ENCODE measurements at regions not wholly inside any gene's neighbourhood (a gene's known extent, or its start where the extent isn't known, plus 50 kb on each side); places are given as distances from the start of the nearest gene placed in this dataset.

GRCh38 chr1:82927753-82928152, 1071.2 kb downstream of the TTLL7 start:
- ChIA-PET POLR2A (ENCODE audit: unreplicated experiment) (no interaction called here), CTCF (no interaction called here)
- H3K4me3 ChIP-seq (ENCODE audit: insufficient read depth, low read depth, low read length), result no peak overlapping the region
- H2BK20ac ChIP-seq (ENCODE audit: low read depth, low read length), result no peak overlapping the region
- no peak overlapping the region for H2BK120ac ChIP-seq (ENCODE audit: low read depth, low read length)
- DNase-seq, result no peak
- H2AK5ac ChIP-seq (ENCODE audit: low read depth, low read length), result no peak overlapping the region
- no peak overlapping the region for H4K8ac ChIP-seq (ENCODE audit: low read depth in 2 of 2, low read length in 2 of 2)
- H4K20me1 ChIP-seq (ENCODE audit: insufficient read depth, low read length), result no peaks in the 10 kb centered on the region
- H2AFZ ChIP-seq (replicated peaks; ENCODE audit: low read length, poor library complexity), result no peak overlapping the region
- no peaks in the 10 kb centered on the region for H3K9me1 ChIP-seq (ENCODE audit: insufficient read depth, low read length)
- no peak for ATAC-seq (ENCODE audit: low read depth)
- no peak for TF ChIP-seq RAD21 (IDR thresholded peaks at IDR 0.05; ENCODE audit: low read length)
- no peak for TF ChIP-seq MXI1 (IDR thresholded peaks at IDR 0.05; ENCODE audit: borderline replicate concordance, low read depth, low read length)
- no peak for TF ChIP-seq FOS (IDR thresholded peaks at IDR 0.05; ENCODE audit: low read depth, low read length)
- TF ChIP-seq MAFK (IDR thresholded peaks at IDR 0.05; ENCODE audit: low read depth, low read length), result no peak
- TF ChIP-seq POLR2A (IDR thresholded peaks at IDR 0.05; ENCODE audit: low read depth, low read length), result no peak
- TF ChIP-seq RFX5 (IDR thresholded peaks at IDR 0.05; ENCODE audit: low read depth, low read length), result no peak
- TF ChIP-seq SMC3 (IDR thresholded peaks at IDR 0.05; ENCODE audit: low read depth, low read length), result no peak
- TF ChIP-seq ELK1 (IDR thresholded peaks at IDR 0.05; ENCODE audit: borderline replicate concordance, low read depth, low read length), result no peak
- no peak for TF ChIP-seq NFE2L2 (IDR thresholded peaks at IDR 0.05; ENCODE audit: low read depth, low read length)
- no peak overlapping the region for H2BK15ac ChIP-seq (ENCODE audit: low read depth, low read length)
- H3K23ac ChIP-seq (ENCODE audit: low read depth, low read length), result no peak overlapping the region
- H4K91ac ChIP-seq (ENCODE audit: insufficient read depth, low read depth, low read length), result no peak overlapping the region
- no peak overlapping the region for H3K4me2 ChIP-seq (ENCODE audit: low read depth, low read length)
- dilution Hi-C loops (cut with HindIII; ENCODE audit: low sequenced_read_pairs, unreplicated experiment) (no loop called here), intact Hi-C loops (cut with micrococcal nuclease) (no loop called here), in situ Hi-C loops (cut with MboI; ENCODE audit: low sequenced_read_pairs) (no loop called here)
- H3K4ac ChIP-seq (ENCODE audit: low read depth, low read length), result no peak overlapping the region
- no CpG with 5 or more reads among the region's 1 CpG for WGBS, 2 experiments (ENCODE audit: extremely low coverage in 2 of 2, insufficient read length in 1 of 2)
- H4K5ac ChIP-seq (ENCODE audit: low read depth, low read length), result no peak overlapping the region
- no peak overlapping the region for H2AK9ac ChIP-seq (replicated peaks; ENCODE audit: low read depth, low read length, poor library complexity)
- no peak overlapping the region for H3K9ac ChIP-seq (ENCODE audit: low read depth, low read length)
- H3K27me3 ChIP-seq (ENCODE audit: control insufficient read depth, insufficient read depth, low read length), result no peaks in the 10 kb centered on the region
- H3K56ac ChIP-seq (ENCODE audit: extremely low read depth, insufficient read depth, low read length), result no peak overlapping the region
- BruUV-seq (replicated peaks), result no TSS peak
- no peak overlapping the region for H3K14ac ChIP-seq (replicated peaks; ENCODE audit: low read depth, low read length)
- H3K9me3 ChIP-seq (ENCODE audit: control insufficient read depth, insufficient read depth, low read length), result peaks cover 7% of the 10 kb centered on the region
- H3K18ac ChIP-seq (ENCODE audit: low read depth, low read length), result no peak overlapping the region
- no peak overlapping the region for H3K27ac ChIP-seq (ENCODE audit: insufficient read depth, low read length)
- H3K4me1 ChIP-seq (ENCODE audit: control insufficient read depth, insufficient read depth, low read length), result no peaks in the 10 kb centered on the region
- no peak overlapping the region for H2BK5ac ChIP-seq (ENCODE audit: low read depth, low read length, poor library complexity, severe bottlenecking)
- H3K36me3 ChIP-seq (ENCODE audit: control insufficient read depth, insufficient read depth, low read length), result no peaks in the 10 kb centered on the region
- no peaks in the 10 kb centered on the region for H3K79me1 ChIP-seq (ENCODE audit: low read depth in 1 of 2, low read length in 2 of 2)
